Upper lobe of left lung (tissue), 4 donors: ENCODE measurements at regions not wholly inside any gene's neighbourhood (a gene's known extent, or its start where the extent isn't known, plus 50 kb on each side); places are given as distances from the start of the nearest gene placed in this dataset.
"Not testable (repeated sequence)": the region's sequence is repeated elsewhere in the genome, so short reads cannot be mapped to it uniquely, and the experiment has no call there.

Experiments used
- POLR2A ChIP-seq, 4 donors: fragments of 450-650 bp; IDR thresholded peaks; one replicate each; pipeline ENCODE4 v1.5.1; 2016 to 2017; ENCODE audit warnings: antibody characterized with exemption in 4 of 4, mild to moderate bottlenecking in 2 of 4
- TF ChIP-seq, protein P1 (sequence below), 6 experiments: fragments of 450-650 bp in 4 of 6; fragments of 200-600 bp in 2 of 6; sonication (generic) in 2 of 6; IDR thresholded peaks; one replicate each; pipeline ENCODE4 v1.5.1; 2016 to 2019; ENCODE audit warnings: antibody characterized with exemption in 6 of 6

DNA sequence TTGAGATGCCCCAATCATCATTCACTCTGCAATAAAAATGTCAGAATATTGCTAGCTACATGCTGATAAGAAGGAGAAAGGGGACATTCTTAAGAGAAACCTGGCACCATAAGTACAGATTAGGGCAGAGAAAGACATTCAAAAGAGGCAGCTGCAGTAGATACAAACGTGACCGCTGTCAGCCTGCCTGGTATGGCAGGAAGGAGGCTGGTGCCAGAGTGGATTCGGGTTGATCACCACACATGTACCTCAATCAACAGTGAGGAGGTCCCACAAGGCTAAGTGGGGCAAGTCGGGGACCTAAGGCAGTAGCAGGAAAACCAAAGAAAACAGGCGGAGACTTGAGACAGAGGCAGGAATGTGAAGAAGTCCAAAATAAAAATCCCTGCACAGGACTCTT, 158.6 kb upstream of the FRG2B start:
- TF ChIP-seq, protein P1, sequence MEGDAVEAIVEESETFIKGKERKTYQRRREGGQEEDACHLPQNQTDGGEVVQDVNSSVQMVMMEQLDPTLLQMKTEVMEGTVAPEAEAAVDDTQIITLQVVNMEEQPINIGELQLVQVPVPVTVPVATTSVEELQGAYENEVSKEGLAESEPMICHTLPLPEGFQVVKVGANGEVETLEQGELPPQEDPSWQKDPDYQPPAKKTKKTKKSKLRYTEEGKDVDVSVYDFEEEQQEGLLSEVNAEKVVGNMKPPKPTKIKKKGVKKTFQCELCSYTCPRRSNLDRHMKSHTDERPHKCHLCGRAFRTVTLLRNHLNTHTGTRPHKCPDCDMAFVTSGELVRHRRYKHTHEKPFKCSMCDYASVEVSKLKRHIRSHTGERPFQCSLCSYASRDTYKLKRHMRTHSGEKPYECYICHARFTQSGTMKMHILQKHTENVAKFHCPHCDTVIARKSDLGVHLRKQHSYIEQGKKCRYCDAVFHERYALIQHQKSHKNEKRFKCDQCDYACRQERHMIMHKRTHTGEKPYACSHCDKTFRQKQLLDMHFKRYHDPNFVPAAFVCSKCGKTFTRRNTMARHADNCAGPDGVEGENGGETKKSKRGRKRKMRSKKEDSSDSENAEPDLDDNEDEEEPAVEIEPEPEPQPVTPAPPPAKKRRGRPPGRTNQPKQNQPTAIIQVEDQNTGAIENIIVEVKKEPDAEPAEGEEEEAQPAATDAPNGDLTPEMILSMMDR (IDR thresholded peaks at IDR 0.05) = not testable (repeated sequence)
- TF ChIP-seq POLR2A (IDR thresholded peaks at IDR 0.05) = not testable (repeated sequence)
